ENCODE measurements at regions not wholly inside any gene's neighbourhood (a gene's known extent, or its start where the extent isn't known, plus 50 kb on each side); places are given as distances from the start of the nearest gene placed in this dataset.

DNA sequence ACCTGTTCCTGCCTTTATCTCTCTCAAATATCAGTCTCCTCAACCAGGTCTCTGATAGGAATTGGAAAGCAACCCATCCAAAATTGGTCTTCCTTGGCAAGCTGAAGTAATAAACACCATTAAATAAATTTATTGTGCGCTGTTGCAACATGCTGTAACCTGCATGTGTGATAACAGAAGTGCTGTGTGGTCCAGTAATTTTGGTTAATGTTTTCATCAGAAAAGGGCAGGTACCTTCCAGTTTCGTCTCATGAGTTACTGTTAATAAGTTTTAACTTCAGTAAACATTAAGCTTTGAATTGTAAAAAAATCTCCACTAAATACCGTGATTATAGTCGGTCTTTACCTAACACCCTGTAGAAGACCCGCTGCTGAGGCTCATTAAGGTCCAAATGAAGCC is 624.7 kb downstream of the TNS3 start:
- no peak for ATAC-seq

DNA sequence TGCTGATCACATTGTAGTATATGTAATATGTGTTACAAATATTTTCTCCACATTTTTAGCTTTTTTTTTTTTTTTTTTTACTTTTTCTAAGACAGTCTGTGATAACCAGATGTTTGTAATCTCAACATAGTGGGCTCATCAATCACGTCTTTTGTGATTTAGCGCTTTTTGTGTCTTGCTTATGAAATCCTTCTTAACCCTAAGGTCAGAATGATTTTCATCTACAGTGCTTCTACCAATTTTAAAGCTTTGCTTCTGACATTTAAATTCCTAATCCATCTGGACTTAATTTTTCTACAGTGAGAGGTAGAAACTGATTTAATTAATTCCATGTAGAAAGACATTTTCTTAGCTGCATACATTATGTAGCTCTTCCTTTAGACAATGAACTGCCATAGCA is 626.4 kb downstream of the TNS3 start:
- no peak for TF ChIP-seq POLR2A (IDR thresholded peaks at IDR 0.05)
- TF ChIP-seq, protein P1, sequence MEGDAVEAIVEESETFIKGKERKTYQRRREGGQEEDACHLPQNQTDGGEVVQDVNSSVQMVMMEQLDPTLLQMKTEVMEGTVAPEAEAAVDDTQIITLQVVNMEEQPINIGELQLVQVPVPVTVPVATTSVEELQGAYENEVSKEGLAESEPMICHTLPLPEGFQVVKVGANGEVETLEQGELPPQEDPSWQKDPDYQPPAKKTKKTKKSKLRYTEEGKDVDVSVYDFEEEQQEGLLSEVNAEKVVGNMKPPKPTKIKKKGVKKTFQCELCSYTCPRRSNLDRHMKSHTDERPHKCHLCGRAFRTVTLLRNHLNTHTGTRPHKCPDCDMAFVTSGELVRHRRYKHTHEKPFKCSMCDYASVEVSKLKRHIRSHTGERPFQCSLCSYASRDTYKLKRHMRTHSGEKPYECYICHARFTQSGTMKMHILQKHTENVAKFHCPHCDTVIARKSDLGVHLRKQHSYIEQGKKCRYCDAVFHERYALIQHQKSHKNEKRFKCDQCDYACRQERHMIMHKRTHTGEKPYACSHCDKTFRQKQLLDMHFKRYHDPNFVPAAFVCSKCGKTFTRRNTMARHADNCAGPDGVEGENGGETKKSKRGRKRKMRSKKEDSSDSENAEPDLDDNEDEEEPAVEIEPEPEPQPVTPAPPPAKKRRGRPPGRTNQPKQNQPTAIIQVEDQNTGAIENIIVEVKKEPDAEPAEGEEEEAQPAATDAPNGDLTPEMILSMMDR (IDR thresholded peaks at IDR 0.05) = no peak
- Histone ChIP-seq H3K4me1 (peaks cover 0 to 7% (median 0%) of the 10 kb centered on the region in 12 donors), H3K9me3 (peaks cover 0 to 10% (median 0%) of the 10 kb centered on the region in 12 donors), H3K4me3 (no peak overlapping the region), H3K27ac (no peak overlapping the region), H3K27me3 (no peaks in the 10 kb centered on the region), H3K36me3 (no peaks in the 10 kb centered on the region)
- DNase-seq (no peak), ATAC-seq (no peak)
- intact Hi-C loops (cut with DNase I) = no loop called here
- WGBS, 4 donors = 96 to 100% (median 98%) methylated on average over 2 of the region's 2 CpGs

More for the DNA sequence above, 624.7 kb downstream of the TNS3 start:
- peaks cover 0 to 7% (median 0%) of the 10 kb centered on the region in 12 donors for H3K4me1 ChIP-seq
- peaks cover 0 to 14% (median 2%) of the 10 kb centered on the region in 12 donors for H3K9me3 ChIP-seq
- DNase-seq = no peak
- TF ChIP-seq, protein P1 (IDR thresholded peaks at IDR 0.05) = no peak
- TF ChIP-seq POLR2A (IDR thresholded peaks at IDR 0.05) = no peak
- H3K36me3 ChIP-seq = no peaks in the 10 kb centered on the region
- intact Hi-C loops (cut with DNase I) = no loop called here
- 96 to 98% (median 97%) methylated on average over 5 of the region's 5 CpGs for WGBS, 4 donors
- no peaks in the 10 kb centered on the region for H3K27me3 ChIP-seq
- H3K4me3 ChIP-seq = no peak overlapping the region
- H3K27ac ChIP-seq = no peak overlapping the region

DNA sequence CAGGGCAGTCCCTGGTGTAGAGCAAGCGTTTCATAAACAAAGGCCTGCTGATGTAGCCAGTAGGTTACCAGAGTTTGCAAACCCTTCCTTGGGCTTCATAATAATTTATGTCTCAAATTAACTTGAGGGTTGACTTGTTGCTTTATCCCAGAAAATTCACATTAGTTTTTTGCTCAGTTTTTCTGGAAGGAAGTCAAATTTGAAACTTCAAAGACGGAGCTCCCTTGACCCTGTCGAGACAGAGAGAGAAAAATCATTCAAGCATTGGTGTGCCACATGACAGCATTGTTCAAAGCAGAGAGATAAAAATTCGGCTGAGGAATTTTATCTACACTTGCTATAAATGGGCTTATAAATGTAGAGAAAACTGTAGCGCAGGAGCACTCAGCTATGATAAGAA is 627.7 kb downstream of the TNS3 start:
- no peaks in the 10 kb centered on the region for H3K9me3 ChIP-seq
- TF ChIP-seq, protein P1 (IDR thresholded peaks at IDR 0.05) = no peak
- no peak for TF ChIP-seq POLR2A (IDR thresholded peaks at IDR 0.05)
- WGBS, 4 donors = 23 to 38% (median 31%) methylated on average over 5 of the region's 5 CpGs
- H3K27me3 ChIP-seq = no peaks in the 10 kb centered on the region
- H3K4me1 ChIP-seq = peaks cover 0 to 15% (median 0%) of the 10 kb centered on the region in 12 donors
- no peaks in the 10 kb centered on the region for H3K36me3 ChIP-seq
- intact Hi-C loops (cut with DNase I) = no loop called here
- no peak overlapping the region for H3K27ac ChIP-seq
- H3K4me3 ChIP-seq = no peak overlapping the region
- no peak for DNase-seq
- no peak for ATAC-seq

DNA sequence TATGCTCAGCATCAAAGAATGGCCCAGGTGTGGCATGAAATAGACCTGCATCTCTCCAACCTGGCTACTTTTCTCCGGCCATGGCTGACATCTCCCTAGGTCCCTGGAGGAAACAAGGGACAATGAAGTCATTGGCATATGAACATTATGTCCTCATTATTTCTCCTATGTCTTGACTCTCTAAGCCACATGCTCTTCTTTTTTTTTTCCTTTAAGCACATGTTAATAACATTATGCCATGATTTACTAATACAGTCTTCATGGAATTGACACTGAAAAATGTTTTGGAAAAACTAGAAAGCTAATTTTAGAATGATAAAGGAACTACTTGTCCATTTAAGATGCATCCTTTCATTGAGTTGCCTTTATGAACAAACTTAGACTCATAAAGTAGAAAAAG is 628.9 kb downstream of the TNS3 start:
- intact Hi-C loops (cut with DNase I) = no loop called here
- H3K36me3 ChIP-seq = no peaks in the 10 kb centered on the region
- no peak overlapping the region for H3K27ac ChIP-seq
- 82 to 93% (median 84%) methylated on average over 1 of the region's 1 CpG for WGBS, 4 donors
- peaks cover 0 to 19% (median 0%) of the 10 kb centered on the region in 12 donors for H3K4me1 ChIP-seq
- TF ChIP-seq POLR2A (IDR thresholded peaks at IDR 0.05) = no peak
- TF ChIP-seq, protein P1 (IDR thresholded peaks at IDR 0.05) = no peak
- DNase-seq (no peak), ATAC-seq (no peak)
- H3K9me3 ChIP-seq = no peaks in the 10 kb centered on the region
- no peak overlapping the region for H3K4me3 ChIP-seq
- H3K27me3 ChIP-seq = no peaks in the 10 kb centered on the region

All from heart left ventricle (tissue), 16 donors.